Natural killer cell (primary cell): ENCODE measurements at regions not wholly inside any gene's neighbourhood (a gene's known extent, or its start where the extent isn't known, plus 50 kb on each side); places are given as distances from the start of the nearest gene placed in this dataset.

Experiments used
- ATAC-seq, 3 donors: fragments of 150-1000 bp in 2 of 3; fragments of 200-7000 bp in 1 of 3; cut with Tn5 transposase; 1 replicate in 1 of 3; 2 replicates in 2 of 3; pipeline ENCODE4 v1.10.0; 2021; ENCODE audit warnings: mild to moderate bottlenecking in 2 of 3, moderate library complexity in 2 of 3
- DNase-seq, 2 donors: peaks; one replicate each; pipeline versions ENCODE4 v3.0.0 to v3.0.0-alpha.2; 2013 to 2021; ENCODE audit warnings: mixed read lengths in 1 of 2
- H3K27ac ChIP-seq: one replicate; pipeline ENCODE4 v1.5.1; 2013; ENCODE audit warnings: mild to moderate bottlenecking, low read length
- H3K27me3 ChIP-seq: one replicate; pipeline ENCODE4 v1.6.1; 2013; ENCODE audit warnings: low read length; ENCODE audit not compliant: control insufficient read depth, insufficient read depth
- H3K36me3 ChIP-seq: one replicate; pipeline ENCODE4 v1.6.1; 2013; ENCODE audit warnings: low read length; ENCODE audit not compliant: control insufficient read depth, insufficient read depth
- H3K4me1 ChIP-seq: one replicate; pipeline ENCODE4 v1.6.1; 2013; ENCODE audit warnings: low read length; ENCODE audit not compliant: control insufficient read depth, insufficient read depth
- H3K4me3 ChIP-seq: one replicate; pipeline ENCODE4 v1.5.1; 2013; ENCODE audit warnings: low read length
- H3K9me3 ChIP-seq: one replicate; pipeline ENCODE4 v1.6.1; 2013; ENCODE audit warnings: low read length; ENCODE audit not compliant: control insufficient read depth, insufficient read depth
- H3K27ac Mint-ChIP-seq, 2 donors: one replicate each; pipeline ENCODE4 v1.8.0; 2022; ENCODE audit warnings: mild to moderate bottlenecking in 2 of 2, mixed read lengths in 2 of 2, moderate library complexity in 1 of 2
- H3K27me3 Mint-ChIP-seq, 2 donors: one replicate each; pipeline ENCODE4 v1.8.0; 2022; ENCODE audit warnings: low read depth in 2 of 2, mixed read lengths in 2 of 2
- H3K36me3 Mint-ChIP-seq: one replicate; pipeline ENCODE4 v1.8.0; 2022; ENCODE audit warnings: mixed read lengths
- H3K4me1 Mint-ChIP-seq, 2 donors: one replicate each; pipeline ENCODE4 v1.8.0; 2022; ENCODE audit warnings: mixed read lengths in 2 of 2
- H3K4me3 Mint-ChIP-seq: one replicate; pipeline ENCODE4 v1.8.0; 2022; ENCODE audit warnings: mild to moderate bottlenecking, moderate library complexity, mixed read lengths
- H3K9me3 Mint-ChIP-seq, 2 donors: one replicate each; pipeline ENCODE4 v1.8.0; 2022; ENCODE audit warnings: mixed read lengths in 2 of 2
- CTCF ChIP-seq: fragments of 200-600 bp; IDR thresholded peaks from one replicate; pipeline ENCODE4 v1.8.0; 2022; ENCODE audit warnings: antibody characterized with exemption
- WGBS: methylation state at CpG from one replicate; pipeline ENCODE4 v1.1.7; 2013; ENCODE audit warnings: missing lambda C conversion rate; ENCODE audit not compliant: insufficient coverage; 5-methylcytosine and 5-hydroxymethylcytosine counted together
- intact Hi-C: fragments of 100-400 bp; cut with micrococcal nuclease; formaldehyde crosslinking; loops from one replicate; pipeline ENCODE4 v1.14.2; 2022

- no peaks in the 10 kb centered on the region for H3K36me3 ChIP-seq
- no peak overlapping the region for H3K27ac ChIP-seq
- no peaks in the 10 kb centered on the region for H3K27me3 ChIP-seq
- no peaks in the 10 kb centered on the region for H3K4me1 ChIP-seq
- Mint-ChIP-seq H3K27me3 (no peaks in the 10 kb centered on the region), H3K4me1 (no peaks in the 10 kb centered on the region), H3K9me3 (peaks cover 9 to 14% of the 10 kb centered on the region in 2 donors), H3K36me3 (no peaks in the 10 kb centered on the region), H3K4me3 (no peak overlapping the region), H3K27ac (no peak overlapping the region)
- ATAC-seq (no peak), DNase-seq (no peak)
- intact Hi-C loops: no loop called here
- no peak overlapping the region for H3K4me3 ChIP-seq
- TF ChIP-seq CTCF: no peak
- no peaks in the 10 kb centered on the region for H3K9me3 ChIP-seq
Observed at GRCh38 chr12:60148831-60149230, 553.0 kb downstream of the SLC16A7 start.

GRCh38 chr12:60152756-60153155 is 556.9 kb downstream of the SLC16A7 start:
- no peaks in the 10 kb centered on the region for H3K36me3 Mint-ChIP-seq
- H3K4me1 ChIP-seq: no peaks in the 10 kb centered on the region
- intact Hi-C loops: no loop called here
- no peaks in the 10 kb centered on the region for H3K27me3 Mint-ChIP-seq
- no peaks in the 10 kb centered on the region for H3K36me3 ChIP-seq
- H3K9me3 Mint-ChIP-seq: peaks cover 13 to 18% of the 10 kb centered on the region in 2 donors
- no peak overlapping the region for H3K4me3 ChIP-seq
- no peak for DNase-seq
- H3K9me3 ChIP-seq: no peaks in the 10 kb centered on the region
- no peak for TF ChIP-seq CTCF
- no peak overlapping the region for H3K4me3 Mint-ChIP-seq
- WGBS: 80% methylated on average over 1 of the region's 1 CpG
- no peaks in the 10 kb centered on the region for H3K4me1 Mint-ChIP-seq
- no peak for ATAC-seq
- H3K27ac Mint-ChIP-seq: no peak overlapping the region
- no peaks in the 10 kb centered on the region for H3K27me3 ChIP-seq
- H3K27ac ChIP-seq: no peak overlapping the region

- no peaks in the 10 kb centered on the region for H3K4me1 ChIP-seq
- DNase-seq: no peak
- WGBS: no CpG with 5 or more reads among the region's 1 CpG
- peaks cover 11 to 16% of the 10 kb centered on the region in 2 donors for H3K9me3 Mint-ChIP-seq
- no peak overlapping the region for H3K4me3 Mint-ChIP-seq
- H3K27ac Mint-ChIP-seq: no peak overlapping the region
- no peaks in the 10 kb centered on the region for H3K4me1 Mint-ChIP-seq
- H3K9me3 ChIP-seq: peaks cover 6% of the 10 kb centered on the region
- no peak for ATAC-seq
- no peaks in the 10 kb centered on the region for H3K27me3 ChIP-seq
- no peaks in the 10 kb centered on the region for H3K36me3 Mint-ChIP-seq
- TF ChIP-seq CTCF: no peak
- H3K27ac ChIP-seq: no peak overlapping the region
- intact Hi-C loops: no loop called here
- no peaks in the 10 kb centered on the region for H3K27me3 Mint-ChIP-seq
- no peak overlapping the region for H3K4me3 ChIP-seq
- no peaks in the 10 kb centered on the region for H3K36me3 ChIP-seq
Observed at GRCh38 chr12:60159761-60160160, 563.9 kb downstream of the SLC16A7 start.

- Mint-ChIP-seq H3K27me3 (no peaks in the 10 kb centered on the region), H3K9me3 (peaks cover 11 to 20% of the 10 kb centered on the region in 2 donors), H3K4me3 (no peak overlapping the region), H3K27ac (no peak overlapping the region), H3K4me1 (no peaks in the 10 kb centered on the region), H3K36me3 (no peaks in the 10 kb centered on the region)
- Histone ChIP-seq H3K36me3 (no peaks in the 10 kb centered on the region), H3K27me3 (no peaks in the 10 kb centered on the region), H3K27ac (no peak overlapping the region), H3K4me1 (no peaks in the 10 kb centered on the region), H3K9me3 (peaks cover 6% of the 10 kb centered on the region), H3K4me3 (no peak overlapping the region)
- ATAC-seq: no peak
- intact Hi-C loops: no loop called here
- DNase-seq: no peak
- WGBS: 89% methylated on average over 13 of the region's 13 CpGs
- no peak for TF ChIP-seq CTCF
Observed at GRCh38 chr12:60162988-60163720, 567.3 kb downstream of the SLC16A7 start.
